ENCODE measurements at regions not wholly inside any gene's neighbourhood (a gene's known extent, or its start where the extent isn't known, plus 50 kb on each side); places are given as distances from the start of the nearest gene placed in this dataset.

DNA sequence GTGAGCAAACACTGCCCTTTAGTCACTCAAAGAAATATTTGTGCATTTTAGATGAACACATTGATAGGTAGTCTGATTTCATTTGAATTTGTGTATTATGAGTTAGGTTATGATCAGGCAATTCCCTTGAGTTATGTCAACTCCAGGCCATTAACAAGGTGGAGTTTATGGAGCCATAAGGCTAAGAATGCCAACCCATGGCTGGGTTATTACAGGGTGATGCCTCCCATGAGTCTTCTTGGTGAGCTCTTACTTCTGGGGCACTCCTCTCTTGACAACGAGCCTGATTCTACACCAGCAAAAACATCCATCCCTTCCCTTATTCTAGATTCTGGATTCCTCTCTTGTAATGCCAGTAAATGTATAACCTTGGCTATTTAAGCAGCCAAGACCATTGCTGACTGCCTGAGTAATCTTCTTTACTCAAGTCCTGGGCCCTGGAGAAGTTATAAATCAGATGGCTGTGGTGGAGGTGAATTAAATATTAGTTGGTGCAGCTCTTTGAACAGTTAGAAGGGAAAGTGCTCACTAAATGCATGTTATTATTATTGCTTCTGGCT, 645.7 kb upstream of the TENM4 start:
- no peak overlapping the region for H4K8ac ChIP-seq (ENCODE audit: low read depth in 2 of 2, low read length in 2 of 2)
- no peak overlapping the region for H3K27ac ChIP-seq (ENCODE audit: insufficient read depth, low read length)
- H2AK5ac ChIP-seq (ENCODE audit: low read depth, low read length): no peak overlapping the region
- WGBS, 2 experiments (ENCODE audit: extremely low coverage in 2 of 2, insufficient read length in 1 of 2): no CpG with 5 or more reads among the region's 1 CpG
- no peaks in the 10 kb centered on the region for H3K36me3 ChIP-seq (ENCODE audit: control insufficient read depth, insufficient read depth, low read length)
- H3K27me3 ChIP-seq (ENCODE audit: control insufficient read depth, insufficient read depth, low read length): peaks cover 2% of the 10 kb centered on the region; the same call in 1 of the 2 replicates
- H3K4me1 ChIP-seq (ENCODE audit: control insufficient read depth, insufficient read depth, low read length): peaks cover 2% of the 10 kb centered on the region; the same call in 1 of the 2 replicates
- no peaks in the 10 kb centered on the region for H3K9me1 ChIP-seq (ENCODE audit: insufficient read depth, low read length)
- ChIA-PET CTCF (no interaction called here), POLR2A (ENCODE audit: unreplicated experiment) (no interaction called here)
- H3K4me2 ChIP-seq (ENCODE audit: low read depth, low read length): no peak overlapping the region
- no peaks in the 10 kb centered on the region for H4K20me1 ChIP-seq (ENCODE audit: insufficient read depth, low read length)
- no peaks in the 10 kb centered on the region for H3K79me1 ChIP-seq (ENCODE audit: low read depth in 1 of 2, low read length in 2 of 2)
- no peak overlapping the region for H3K14ac ChIP-seq (replicated peaks; ENCODE audit: low read depth, low read length)
- H2BK20ac ChIP-seq (ENCODE audit: low read depth, low read length): no peak overlapping the region
- BruUV-seq (replicated peaks): no TSS peak
- no peak overlapping the region for H4K91ac ChIP-seq (ENCODE audit: insufficient read depth, low read depth, low read length)
- no peak overlapping the region for H2BK120ac ChIP-seq (ENCODE audit: low read depth, low read length)
- H2BK15ac ChIP-seq (ENCODE audit: low read depth, low read length): no peak overlapping the region
- H4K5ac ChIP-seq (ENCODE audit: low read depth, low read length): no peak overlapping the region
- dilution Hi-C loops (cut with HindIII; ENCODE audit: low sequenced_read_pairs, unreplicated experiment): no loop called here
- no peak overlapping the region for H3K23ac ChIP-seq (ENCODE audit: low read depth, low read length)
- H3K56ac ChIP-seq (ENCODE audit: extremely low read depth, insufficient read depth, low read length): no peak overlapping the region
- no peak overlapping the region for H3K4me3 ChIP-seq (ENCODE audit: insufficient read depth, low read depth, low read length)
- no peaks in the 10 kb centered on the region for H3K9me3 ChIP-seq (ENCODE audit: control insufficient read depth, insufficient read depth, low read length)
- TF ChIP-seq, protein P1, sequence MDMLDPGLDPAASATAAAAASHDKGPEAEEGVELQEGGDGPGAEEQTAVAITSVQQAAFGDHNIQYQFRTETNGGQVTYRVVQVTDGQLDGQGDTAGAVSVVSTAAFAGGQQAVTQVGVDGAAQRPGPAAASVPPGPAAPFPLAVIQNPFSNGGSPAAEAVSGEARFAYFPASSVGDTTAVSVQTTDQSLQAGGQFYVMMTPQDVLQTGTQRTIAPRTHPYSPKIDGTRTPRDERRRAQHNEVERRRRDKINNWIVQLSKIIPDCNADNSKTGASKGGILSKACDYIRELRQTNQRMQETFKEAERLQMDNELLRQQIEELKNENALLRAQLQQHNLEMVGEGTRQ (IDR thresholded peaks at IDR 0.05; ENCODE audit: low read depth, low read length): no peak
- TF ChIP-seq FOS (IDR thresholded peaks at IDR 0.05; ENCODE audit: low read depth, low read length): no peak
- no peak for TF ChIP-seq BHLHE40 (IDR thresholded peaks at IDR 0.05; ENCODE audit: low read depth, low read length)
- TF ChIP-seq, protein P2, sequence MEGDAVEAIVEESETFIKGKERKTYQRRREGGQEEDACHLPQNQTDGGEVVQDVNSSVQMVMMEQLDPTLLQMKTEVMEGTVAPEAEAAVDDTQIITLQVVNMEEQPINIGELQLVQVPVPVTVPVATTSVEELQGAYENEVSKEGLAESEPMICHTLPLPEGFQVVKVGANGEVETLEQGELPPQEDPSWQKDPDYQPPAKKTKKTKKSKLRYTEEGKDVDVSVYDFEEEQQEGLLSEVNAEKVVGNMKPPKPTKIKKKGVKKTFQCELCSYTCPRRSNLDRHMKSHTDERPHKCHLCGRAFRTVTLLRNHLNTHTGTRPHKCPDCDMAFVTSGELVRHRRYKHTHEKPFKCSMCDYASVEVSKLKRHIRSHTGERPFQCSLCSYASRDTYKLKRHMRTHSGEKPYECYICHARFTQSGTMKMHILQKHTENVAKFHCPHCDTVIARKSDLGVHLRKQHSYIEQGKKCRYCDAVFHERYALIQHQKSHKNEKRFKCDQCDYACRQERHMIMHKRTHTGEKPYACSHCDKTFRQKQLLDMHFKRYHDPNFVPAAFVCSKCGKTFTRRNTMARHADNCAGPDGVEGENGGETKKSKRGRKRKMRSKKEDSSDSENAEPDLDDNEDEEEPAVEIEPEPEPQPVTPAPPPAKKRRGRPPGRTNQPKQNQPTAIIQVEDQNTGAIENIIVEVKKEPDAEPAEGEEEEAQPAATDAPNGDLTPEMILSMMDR (conservative IDR thresholded peaks at IDR 0.05; ENCODE audit: low read depth, low read length): no peak
- no peak for TF ChIP-seq MXI1 (IDR thresholded peaks at IDR 0.05; ENCODE audit: borderline replicate concordance, low read depth, low read length)
- TF ChIP-seq SMC3 (IDR thresholded peaks at IDR 0.05; ENCODE audit: low read depth, low read length): no peak
- TF ChIP-seq MAFK (IDR thresholded peaks at IDR 0.05; ENCODE audit: low read depth, low read length): no peak
- no peak for TF ChIP-seq CEBPB (IDR thresholded peaks at IDR 0.05; ENCODE audit: low read depth, low read length)
- TF ChIP-seq NFE2L2 (IDR thresholded peaks at IDR 0.05; ENCODE audit: low read depth, low read length): no peak
- no peak for TF ChIP-seq CHD1 (IDR thresholded peaks at IDR 0.05; ENCODE audit: low read depth, low read length)
- no peak for TF ChIP-seq RCOR1 (IDR thresholded peaks at IDR 0.05; ENCODE audit: insufficient replicate concordance, low read length)
- TF ChIP-seq RAD21 (IDR thresholded peaks at IDR 0.05; ENCODE audit: low read length): no peak
- no peak for TF ChIP-seq RFX5 (IDR thresholded peaks at IDR 0.05; ENCODE audit: low read depth, low read length)
- no peak for TF ChIP-seq POLR2A (IDR thresholded peaks at IDR 0.05; ENCODE audit: low read depth, low read length)
- DNase-seq (no peak), ATAC-seq (ENCODE audit: low read depth) (no peak)
- in situ Hi-C loops (cut with MboI; ENCODE audit: low sequenced_read_pairs): no loop called here
- H2AFZ ChIP-seq (replicated peaks; ENCODE audit: low read length, poor library complexity): no peak overlapping the region
- H2BK5ac ChIP-seq (ENCODE audit: low read depth, low read length, poor library complexity, severe bottlenecking): no peak overlapping the region
- H3K18ac ChIP-seq (ENCODE audit: low read depth, low read length): no peak overlapping the region
- H2AK9ac ChIP-seq (replicated peaks; ENCODE audit: low read depth, low read length, poor library complexity): no peak overlapping the region
- no peak overlapping the region for H3K4ac ChIP-seq (ENCODE audit: low read depth, low read length)
- intact Hi-C loops (cut with micrococcal nuclease): no loop called here
- H3K9ac ChIP-seq (ENCODE audit: low read depth, low read length): no peak overlapping the region
